Activated T-cell treated with anti-CD3 and anti-CD28 coated beads for 24 hours (primary cell): ENCODE measurements at regions not wholly inside any gene's neighbourhood (a gene's known extent, or its start where the extent isn't known, plus 50 kb on each side); places are given as distances from the start of the nearest gene placed in this dataset.
"Not testable (repeated sequence)": the region's sequence is repeated elsewhere in the genome, so short reads cannot be mapped to it uniquely, and the experiment has no call there.

Experiments used
- DNase-seq: peaks from one replicate; pipeline ENCODE4 v3.0.0-alpha.2; 2020; ENCODE audit warnings: low read depth

DNA sequence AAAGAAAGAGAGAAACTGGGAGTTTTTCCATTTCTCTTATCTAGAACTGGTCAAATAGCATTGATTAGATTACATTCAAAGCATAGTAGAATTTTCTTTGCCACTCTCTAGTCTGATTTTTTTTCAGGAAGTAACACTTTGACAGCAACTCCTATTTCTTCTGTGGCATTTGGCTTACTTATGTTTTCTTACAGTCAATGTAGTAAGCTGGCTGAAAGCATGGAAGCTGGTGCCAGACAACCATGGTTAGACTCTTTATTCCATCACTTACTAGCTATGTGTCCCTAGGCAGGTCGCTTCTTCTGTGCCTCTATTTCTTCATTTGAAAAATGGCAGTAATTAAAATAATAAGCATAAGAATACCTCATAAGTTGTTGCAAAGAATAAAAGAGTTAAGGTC is 54.2 kb upstream of the OPRM1 start:
- no peak for DNase-seq

DNA sequence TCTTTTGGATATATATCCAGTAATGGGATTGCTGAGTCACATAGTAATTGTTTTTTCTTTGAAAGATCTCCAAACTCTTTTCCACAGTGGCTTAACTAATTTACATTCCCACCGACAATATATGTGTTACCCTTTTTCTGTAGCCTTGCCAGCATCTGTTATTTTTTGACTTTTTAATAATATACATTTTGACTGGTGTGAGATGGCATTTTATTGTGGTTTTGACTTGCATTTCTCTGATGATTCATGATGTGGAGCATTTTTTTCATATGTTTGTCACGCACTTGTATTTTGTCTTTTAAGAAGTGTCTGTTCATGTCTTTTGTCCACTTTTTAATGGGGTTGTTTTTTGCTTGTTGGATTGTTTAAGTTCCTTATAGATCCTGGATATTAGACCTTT is 58.9 kb upstream of the OPRM1 start:
- DNase-seq, result no peak

GRCh38 chr6:153978911-153979548 is 60.0 kb upstream of the OPRM1 start:
- DNase-seq, result not testable (repeated sequence)

DNA sequence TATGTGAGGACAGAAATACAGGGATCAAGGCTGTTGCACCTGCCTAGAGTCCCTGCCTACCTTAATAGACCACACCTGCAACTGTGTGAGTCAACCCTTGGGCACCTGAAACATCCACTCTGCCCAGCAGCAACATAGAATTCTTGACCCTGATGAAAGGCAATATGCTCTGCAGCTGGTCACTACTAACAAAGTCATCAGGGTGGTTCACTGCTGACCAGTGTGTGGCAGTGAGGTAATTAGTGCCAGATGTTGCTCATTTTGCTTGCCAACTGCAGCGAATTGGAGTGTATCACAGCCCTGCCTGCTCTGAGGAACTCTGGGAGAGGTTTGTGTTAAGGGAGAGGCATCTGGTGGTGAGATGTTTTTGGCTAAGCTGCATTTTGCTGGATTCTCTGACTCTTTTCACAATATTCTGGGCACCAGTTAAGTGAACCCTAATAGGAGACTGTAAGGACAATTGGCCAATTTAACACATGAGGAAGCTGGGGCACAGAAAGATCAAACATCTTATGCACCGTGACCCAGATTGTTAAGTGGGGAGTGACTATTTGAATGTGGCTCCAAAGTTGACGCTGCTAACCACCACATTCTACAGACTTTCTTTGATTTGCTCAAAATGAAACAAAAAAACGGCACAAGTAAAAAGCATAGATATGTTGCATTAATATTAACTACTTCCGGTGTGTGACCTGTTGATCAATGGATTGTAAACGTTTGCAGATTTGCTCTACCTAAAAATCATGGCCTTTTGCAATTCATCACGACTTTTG is 61.9 kb upstream of the OPRM1 start:
- no peak for DNase-seq

- DNase-seq, result no peak
Measured at GRCh38 chr6:153966001-153966400, 73.0 kb upstream of the OPRM1 start.

- no peak for DNase-seq
Measured at GRCh38 chr6:153963352-153963751, 75.7 kb upstream of the OPRM1 start.

DNA sequence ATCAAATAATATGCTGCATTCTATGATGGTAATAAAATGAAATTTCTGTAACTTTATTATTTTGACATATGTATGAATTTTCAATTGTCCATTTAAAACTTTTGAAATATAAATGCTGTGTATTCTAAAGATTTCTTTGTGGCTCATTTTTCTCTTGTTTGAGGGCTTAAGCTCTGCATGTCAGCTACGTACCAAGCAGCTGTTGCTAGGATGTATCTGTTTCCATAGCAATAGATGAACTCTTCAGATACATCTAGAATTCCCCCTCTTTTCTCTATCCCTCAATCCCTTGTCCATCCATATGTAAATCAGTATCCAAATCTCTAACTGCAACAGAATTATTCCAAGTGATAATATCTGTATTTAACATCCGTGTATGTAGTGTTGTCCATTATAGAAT is 76.5 kb upstream of the OPRM1 start:
- no peak for DNase-seq

GRCh38 chr6:153960741-153961140 is 78.3 kb upstream of the OPRM1 start:
- no peak for DNase-seq

- DNase-seq, result no peak
Measured at GRCh38 chr6:153960281-153960680, 78.8 kb upstream of the OPRM1 start.

GRCh38 chr6:153959276-153959675 is 79.8 kb upstream of the OPRM1 start:
- no peak for DNase-seq

DNA sequence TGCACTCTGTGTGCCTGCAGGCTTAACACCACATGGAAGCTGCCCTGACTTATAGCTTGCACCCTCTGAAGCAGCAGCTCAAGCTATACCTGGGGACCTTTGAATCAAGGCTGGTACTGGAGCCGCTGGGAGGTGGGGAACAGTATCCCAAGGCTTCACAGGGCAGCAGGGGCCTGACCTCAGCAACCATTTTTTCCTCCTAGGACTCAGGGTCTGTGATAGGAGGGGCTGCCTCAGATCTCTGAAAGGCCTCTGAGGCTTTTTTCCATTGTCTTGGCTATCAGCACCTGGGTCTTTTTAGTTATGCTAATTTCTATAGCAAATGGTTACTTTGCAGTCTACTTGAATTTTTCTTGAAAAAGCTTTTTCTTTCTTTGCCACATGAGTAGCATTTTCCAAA is 80.2 kb upstream of the OPRM1 start:
- no peak for DNase-seq

GRCh38 chr6:153957394-153957793 is 81.6 kb upstream of the OPRM1 start:
- no peak for DNase-seq

DNA sequence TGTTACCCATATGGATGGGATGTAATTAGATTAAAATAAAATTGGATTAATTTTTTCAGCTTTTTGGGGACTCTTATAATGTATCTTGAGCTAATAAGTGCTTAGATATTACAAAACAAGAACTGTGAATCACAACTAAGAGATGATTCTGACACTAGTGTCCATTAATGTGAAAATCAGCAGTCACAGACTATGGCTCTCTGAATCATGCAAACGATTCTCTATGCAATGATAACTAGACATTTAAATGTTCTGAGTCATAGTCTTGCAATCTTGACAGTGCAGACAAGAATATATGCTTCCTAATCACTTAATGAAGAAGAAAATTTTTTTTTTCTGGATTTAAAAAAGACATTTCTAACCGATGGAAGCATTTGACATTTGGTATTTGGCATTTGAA is 82.2 kb upstream of the OPRM1 start:
- DNase-seq, result no peak

- DNase-seq, result no peak
Measured at GRCh38 chr6:153949616-153950015, 89.4 kb upstream of the OPRM1 start.

- DNase-seq, result no peak
Measured at GRCh38 chr6:153947808-153948447, 91.1 kb upstream of the OPRM1 start.

- no peak for DNase-seq
Measured at GRCh38 chr6:153944201-153944600, 94.8 kb upstream of the OPRM1 start.

- no peak for DNase-seq
Measured at GRCh38 chr6:153942361-153942760, 96.7 kb upstream of the OPRM1 start.

DNA sequence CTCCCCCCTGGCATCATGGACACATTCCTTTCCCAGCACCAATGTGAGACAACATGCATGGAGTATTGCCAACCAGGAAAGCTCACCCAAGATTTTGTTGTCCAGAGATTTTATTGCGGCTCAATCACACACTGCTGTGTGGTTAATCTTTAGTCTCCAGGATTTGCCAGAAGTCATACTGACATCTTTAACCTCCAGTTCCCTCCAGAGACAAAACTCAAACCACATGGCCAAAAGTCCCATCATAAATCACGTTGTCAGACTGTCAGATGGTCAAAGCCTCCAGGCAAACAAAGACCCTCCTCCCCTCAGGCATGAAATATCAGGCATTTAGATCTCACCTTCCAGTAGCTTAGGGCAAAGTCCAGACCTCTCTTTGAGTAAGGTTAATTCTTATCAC is 97.3 kb upstream of the OPRM1 start:
- DNase-seq, result no peak

GRCh38 chr6:153938876-153939275 is 100.2 kb upstream of the OPRM1 start:
- no peak for DNase-seq

- no peak for DNase-seq
Measured at GRCh38 chr6:153931431-153931830, 107.6 kb upstream of the OPRM1 start.

DNA sequence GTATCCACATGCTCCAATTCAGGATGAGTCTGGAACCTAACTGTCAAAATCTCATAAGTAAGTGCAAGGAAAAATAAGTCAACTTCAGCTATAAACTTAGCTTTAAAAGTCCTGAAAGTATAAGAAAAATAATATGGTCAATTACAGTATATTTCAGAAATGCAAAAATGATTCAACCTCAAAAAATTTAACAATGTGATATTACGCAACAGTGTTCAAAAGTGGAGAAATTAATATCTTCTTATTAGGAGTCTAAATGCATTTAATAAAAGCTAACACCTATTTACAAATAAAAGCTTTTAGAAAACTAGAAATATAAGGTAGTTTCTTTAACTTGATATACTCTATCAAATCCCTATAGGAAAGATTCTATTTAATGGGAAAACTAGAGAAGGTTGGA is 111.2 kb upstream of the OPRM1 start:
- DNase-seq, result no peak

DNA sequence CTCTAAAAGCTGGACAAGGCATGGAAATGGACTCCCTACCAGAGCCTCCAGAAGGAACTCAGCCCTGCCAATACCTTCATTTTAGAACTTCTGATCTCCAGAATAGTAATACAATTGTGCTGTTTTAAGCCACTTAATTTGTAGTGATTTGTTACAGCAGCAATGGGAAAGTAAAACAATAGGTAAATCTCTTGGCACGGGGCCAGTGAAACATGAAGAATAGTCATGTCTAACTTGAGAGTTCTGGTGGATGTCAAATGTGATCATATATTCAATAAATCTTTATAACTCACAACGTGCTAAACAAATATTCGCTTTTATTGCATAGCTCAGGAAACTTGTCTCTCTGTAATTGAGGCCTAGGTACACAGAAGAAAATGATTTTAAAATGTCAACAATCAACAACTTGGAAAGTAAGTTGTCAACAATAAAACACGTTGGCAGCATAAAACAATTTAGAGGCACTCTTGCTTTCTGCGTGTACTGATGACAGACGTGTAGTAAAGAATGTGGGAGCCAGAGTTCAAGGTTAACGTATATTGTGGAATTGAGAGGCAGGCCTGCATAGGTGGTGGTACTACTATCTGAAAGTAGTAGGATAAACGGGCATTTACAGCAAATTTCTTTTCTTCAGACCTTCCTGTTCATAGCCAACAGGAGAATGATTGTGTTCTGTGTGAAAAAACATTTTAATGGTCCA is 140.5 kb upstream of the OPRM1 start:
- DNase-seq, result no peak

- no peak for DNase-seq
Measured at GRCh38 chr6:153882411-153882810, 156.6 kb upstream of the OPRM1 start.
